ENCODE measurements at regions not wholly inside any gene's neighbourhood (a gene's known extent, or its start where the extent isn't known, plus 50 kb on each side); places are given as distances from the start of the nearest gene placed in this dataset.

- H3K23ac ChIP-seq (ENCODE audit: low read length) = no peak overlapping the region
- H2AFZ ChIP-seq (ENCODE audit: insufficient read depth, low read length, poor library complexity) = no peak overlapping the region
- no peak overlapping the region for H3K27ac ChIP-seq (ENCODE audit: low read depth, low read length)
- no peak overlapping the region for H3K18ac ChIP-seq (ENCODE audit: low read length)
- no peaks in the 10 kb centered on the region for H3K36me3 ChIP-seq (ENCODE audit: control insufficient read depth in 1 of 2, insufficient read depth in 2 of 2, low read length in 2 of 2)
- no peak overlapping the region for H3K4me3 ChIP-seq (ENCODE audit: low read depth, low read length)
- H4K91ac ChIP-seq (ENCODE audit: low read depth, low read length) = no peak overlapping the region
- no peaks in the 10 kb centered on the region for H3K79me2 ChIP-seq (ENCODE audit: control insufficient read depth, insufficient read depth, low read length, poor library complexity)
- H3K79me1 ChIP-seq (ENCODE audit: low read length) = no peaks in the 10 kb centered on the region
- no peak overlapping the region for H3K4ac ChIP-seq (ENCODE audit: low read depth, low read length)
- H2BK12ac ChIP-seq (ENCODE audit: low read length) = no peak overlapping the region
- no peak overlapping the region for H2BK5ac ChIP-seq (ENCODE audit: low read depth, low read length, poor library complexity)
- H3K4me2 ChIP-seq (ENCODE audit: low read length) = no peak overlapping the region
- H4K12ac ChIP-seq (ENCODE audit: low read depth, low read length) = no peak overlapping the region
- no peak overlapping the region for H3K14ac ChIP-seq (ENCODE audit: low read length)
- H4K8ac ChIP-seq (ENCODE audit: low read depth, low read length) = no peak overlapping the region
- H3K9ac ChIP-seq (ENCODE audit: low read length) = no peak overlapping the region
- no peak for DNase-seq
- H3K27me3 ChIP-seq (ENCODE audit: insufficient read depth, low read length) = no peaks in the 10 kb centered on the region
- no peak overlapping the region for H2BK120ac ChIP-seq (ENCODE audit: insufficient read depth, low read length, poor library complexity)
- H3K4me1 ChIP-seq (ENCODE audit: control insufficient read depth in 1 of 2, insufficient read depth in 2 of 2, low read length in 2 of 2) = no peaks in the 10 kb centered on the region
- no peaks in the 10 kb centered on the region for H3K9me3 ChIP-seq (ENCODE audit: insufficient read depth, low read depth, low read length)
- no CpG with 5 or more reads among the region's 4 CpGs for WGBS (ENCODE audit: extremely low coverage, insufficient coverage, insufficient read length)
- no peak overlapping the region for H2AK5ac ChIP-seq (ENCODE audit: low read length)
These were observed 120.6 kb downstream of the NUF2 start for GRCh38 chr1:163442231-163442879.

GRCh38 chr1:163442895-163443294 lies 121.1 kb downstream of the NUF2 start:
- whole genome bisulfite sequencing (ENCODE audit: extremely low coverage, insufficient coverage, insufficient read length) = no CpG with 5 or more reads among the region's 7 CpGs
- H2AFZ ChIP-seq (ENCODE audit: insufficient read depth, low read length, poor library complexity) = no peak overlapping the region
- H3K4me1 ChIP-seq (ENCODE audit: control insufficient read depth in 1 of 2, insufficient read depth in 2 of 2, low read length in 2 of 2) = no peaks in the 10 kb centered on the region

GRCh38 chr1:163443863-163444262 lies 122.1 kb downstream of the NUF2 start:
- no peak overlapping the region for H3K9ac ChIP-seq (ENCODE audit: low read length)
- no peak overlapping the region for H2BK120ac ChIP-seq (ENCODE audit: insufficient read depth, low read length, poor library complexity)
- H3K79me1 ChIP-seq (ENCODE audit: low read length) = no peaks in the 10 kb centered on the region
- H2AK5ac ChIP-seq (ENCODE audit: low read length) = no peak overlapping the region
- no CpG with 5 or more reads among the region's 4 CpGs for WGBS (ENCODE audit: extremely low coverage, insufficient coverage, insufficient read length)
- H3K18ac ChIP-seq (ENCODE audit: low read length) = no peak overlapping the region
- no peaks in the 10 kb centered on the region for H3K36me3 ChIP-seq (ENCODE audit: control insufficient read depth in 1 of 2, insufficient read depth in 2 of 2, low read length in 2 of 2)
- H2BK5ac ChIP-seq (ENCODE audit: low read depth, low read length, poor library complexity) = no peak overlapping the region
- H3K27me3 ChIP-seq (ENCODE audit: insufficient read depth, low read length) = no peaks in the 10 kb centered on the region
- H3K23ac ChIP-seq (ENCODE audit: low read length) = no peak overlapping the region
- H2BK12ac ChIP-seq (ENCODE audit: low read length) = no peak overlapping the region
- no peak overlapping the region for H3K4me2 ChIP-seq (ENCODE audit: low read length)
- DNase-seq = no peak
- H3K4me3 ChIP-seq (ENCODE audit: low read depth, low read length) = no peak overlapping the region
- no peak overlapping the region for H3K14ac ChIP-seq (ENCODE audit: low read length)
- H3K79me2 ChIP-seq (ENCODE audit: control insufficient read depth, insufficient read depth, low read length, poor library complexity) = no peaks in the 10 kb centered on the region
- H3K9me3 ChIP-seq (ENCODE audit: insufficient read depth, low read depth, low read length) = no peaks in the 10 kb centered on the region
- H3K4me1 ChIP-seq (ENCODE audit: control insufficient read depth in 1 of 2, insufficient read depth in 2 of 2, low read length in 2 of 2) = no peaks in the 10 kb centered on the region
- H4K91ac ChIP-seq (ENCODE audit: low read depth, low read length) = no peak overlapping the region
- no peak overlapping the region for H4K8ac ChIP-seq (ENCODE audit: low read depth, low read length)
- H3K4ac ChIP-seq (ENCODE audit: low read depth, low read length) = no peak overlapping the region
- H4K12ac ChIP-seq (ENCODE audit: low read depth, low read length) = no peak overlapping the region
- no peak overlapping the region for H3K27ac ChIP-seq (ENCODE audit: low read depth, low read length)
- H2AFZ ChIP-seq (ENCODE audit: insufficient read depth, low read length, poor library complexity) = no peak overlapping the region

More at GRCh38 chr1:163442895-163443294, 121.1 kb downstream of the NUF2 start:
- Histone ChIP-seq H3K36me3 (ENCODE audit: control insufficient read depth in 1 of 2, insufficient read depth in 2 of 2, low read length in 2 of 2) (no peaks in the 10 kb centered on the region), H4K8ac (ENCODE audit: low read depth, low read length) (no peak overlapping the region), H4K91ac (ENCODE audit: low read depth, low read length) (no peak overlapping the region), H3K79me1 (ENCODE audit: low read length) (no peaks in the 10 kb centered on the region), H2BK5ac (ENCODE audit: low read depth, low read length, poor library complexity) (no peak overlapping the region), H3K23ac (ENCODE audit: low read length) (no peak overlapping the region), H3K27ac (ENCODE audit: low read depth, low read length) (no peak overlapping the region), H3K4me3 (ENCODE audit: low read depth, low read length) (no peak overlapping the region), H3K79me2 (ENCODE audit: control insufficient read depth, insufficient read depth, low read length, poor library complexity) (no peaks in the 10 kb centered on the region), H3K18ac (ENCODE audit: low read length) (no peak overlapping the region), H3K4me2 (ENCODE audit: low read length) (no peak overlapping the region), H3K27me3 (ENCODE audit: insufficient read depth, low read length) (no peaks in the 10 kb centered on the region), H3K4ac (ENCODE audit: low read depth, low read length) (no peak overlapping the region), H3K14ac (ENCODE audit: low read length) (no peak overlapping the region), H3K9ac (ENCODE audit: low read length) (no peak overlapping the region), H2AK5ac (ENCODE audit: low read length) (no peak overlapping the region), H2BK120ac (ENCODE audit: insufficient read depth, low read length, poor library complexity) (no peak overlapping the region), H4K12ac (ENCODE audit: low read depth, low read length) (no peak overlapping the region), H2BK12ac (ENCODE audit: low read length) (no peak overlapping the region), H3K9me3 (ENCODE audit: insufficient read depth, low read depth, low read length) (no peaks in the 10 kb centered on the region)
- no peak for DNase-seq

- no peak overlapping the region for H3K4me3 ChIP-seq (ENCODE audit: low read depth, low read length)
- DNase-seq = no peak
- H3K9ac ChIP-seq (ENCODE audit: low read length) = no peak overlapping the region
- H4K8ac ChIP-seq (ENCODE audit: low read depth, low read length) = no peak overlapping the region
- no peak overlapping the region for H2AK5ac ChIP-seq (ENCODE audit: low read length)
- H4K12ac ChIP-seq (ENCODE audit: low read depth, low read length) = no peak overlapping the region
- no peak overlapping the region for H2AFZ ChIP-seq (ENCODE audit: insufficient read depth, low read length, poor library complexity)
- WGBS (ENCODE audit: extremely low coverage, insufficient coverage, insufficient read length) = no CpG with 5 or more reads among the region's 2 CpGs
- H2BK120ac ChIP-seq (ENCODE audit: insufficient read depth, low read length, poor library complexity) = no peak overlapping the region
- H3K79me2 ChIP-seq (ENCODE audit: control insufficient read depth, insufficient read depth, low read length, poor library complexity) = no peaks in the 10 kb centered on the region
- no peak overlapping the region for H3K4ac ChIP-seq (ENCODE audit: low read depth, low read length)
- no peak overlapping the region for H4K91ac ChIP-seq (ENCODE audit: low read depth, low read length)
- no peak overlapping the region for H2BK12ac ChIP-seq (ENCODE audit: low read length)
- no peak overlapping the region for H2BK5ac ChIP-seq (ENCODE audit: low read depth, low read length, poor library complexity)
- no peaks in the 10 kb centered on the region for H3K79me1 ChIP-seq (ENCODE audit: low read length)
- H3K18ac ChIP-seq (ENCODE audit: low read length) = no peak overlapping the region
- no peak overlapping the region for H3K14ac ChIP-seq (ENCODE audit: low read length)
- no peak overlapping the region for H3K23ac ChIP-seq (ENCODE audit: low read length)
- no peak overlapping the region for H3K27ac ChIP-seq (ENCODE audit: low read depth, low read length)
- H3K36me3 ChIP-seq (ENCODE audit: control insufficient read depth in 1 of 2, insufficient read depth in 2 of 2, low read length in 2 of 2) = no peaks in the 10 kb centered on the region
- H3K9me3 ChIP-seq (ENCODE audit: insufficient read depth, low read depth, low read length) = no peaks in the 10 kb centered on the region
- H3K27me3 ChIP-seq (ENCODE audit: insufficient read depth, low read length) = no peaks in the 10 kb centered on the region
- H3K4me1 ChIP-seq (ENCODE audit: control insufficient read depth in 1 of 2, insufficient read depth in 2 of 2, low read length in 2 of 2) = no peaks in the 10 kb centered on the region
- H3K4me2 ChIP-seq (ENCODE audit: low read length) = no peak overlapping the region
These were observed 122.9 kb downstream of the NUF2 start for GRCh38 chr1:163444665-163445064.
